ENCODE measurements at regions not wholly inside any gene's neighbourhood (a gene's known extent, or its start where the extent isn't known, plus 50 kb on each side); places are given as distances from the start of the nearest gene placed in this dataset.

DNA sequence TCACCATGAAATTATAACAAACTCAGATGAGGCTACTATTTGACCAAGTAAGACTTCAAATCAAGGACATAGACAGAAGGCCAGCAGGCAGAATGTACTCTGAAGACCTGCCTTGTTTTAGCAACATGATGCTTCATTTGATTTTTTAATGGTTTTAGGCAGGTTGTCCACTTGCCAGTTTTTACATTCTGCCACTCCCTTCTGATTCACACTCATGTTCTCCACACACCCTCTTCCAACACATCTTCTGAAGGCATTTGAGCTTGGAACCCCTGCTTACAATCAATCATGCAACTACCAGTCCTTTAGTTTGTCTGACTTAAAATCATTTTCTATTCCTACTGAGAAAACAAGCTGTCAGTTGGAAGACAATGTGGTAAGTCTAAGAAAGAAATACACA is 114.9 kb upstream of the SMIM31 start:
- Histone ChIP-seq H3K18ac (ENCODE audit: insufficient read length, low read depth, low read length) (no peak overlapping the region), H4K5ac (ENCODE audit: insufficient read length, low read depth, low read length) (no peak overlapping the region), H2BK12ac (ENCODE audit: insufficient read length, low read depth, low read length) (no peak overlapping the region), H4K20me1 (ENCODE audit: control insufficient read depth, insufficient read depth, insufficient read length) (no peaks in the 10 kb centered on the region), H2BK120ac (ENCODE audit: low read depth, low read length, poor library complexity, severe bottlenecking) (no peak overlapping the region), H3K9me3 (ENCODE audit: control insufficient read depth, low read depth, low read length) (no peaks in the 10 kb centered on the region), H4K91ac (ENCODE audit: insufficient read length, low read depth, low read length) (no peak overlapping the region), H3K56ac (ENCODE audit: insufficient read length, low read depth, low read length) (no peak overlapping the region), H3K9ac (ENCODE audit: extremely low read depth, insufficient read length, low read length) (no peak overlapping the region), H3T11ph (ENCODE audit: low read length) (no peak overlapping the region), H3K14ac (ENCODE audit: insufficient read depth, low read length) (no peak overlapping the region), H3K4me1 (ENCODE audit: insufficient read depth, low read length) (peaks cover 4% of the 10 kb centered on the region; the same call in 1 of the 2 replicates), H3K23me2 (ENCODE audit: insufficient read length, low read depth, low read length, poor library complexity, severe bottlenecking) (no peaks in the 10 kb centered on the region), H3K79me2 (ENCODE audit: insufficient read depth, low read length) (no peaks in the 10 kb centered on the region), H3K4ac (ENCODE audit: low read depth, low read length) (no peak overlapping the region), H2AK5ac (ENCODE audit: insufficient read length, low read length) (no peak overlapping the region), H3K4me2 (ENCODE audit: insufficient read depth, insufficient read length, low read length) (no peak overlapping the region), H2BK5ac (ENCODE audit: insufficient read length, low read length) (no peak overlapping the region), H3K27ac (ENCODE audit: insufficient read length, low read depth, low read length) (no peak overlapping the region), H3K23ac (ENCODE audit: insufficient read length, low read depth, low read length) (no peak overlapping the region), H2BK15ac (ENCODE audit: low read depth, low read length) (no peak overlapping the region), H3K27me3 (ENCODE audit: insufficient read depth, low read length) (no peaks in the 10 kb centered on the region), H2AFZ (ENCODE audit: low read length) (no peak overlapping the region), H4K8ac (replicated peaks; ENCODE audit: insufficient read length, low read depth, low read length) (no peak overlapping the region), H2BK20ac (ENCODE audit: low read depth, low read length, poor library complexity, severe bottlenecking) (no peak overlapping the region), H3K79me1 (ENCODE audit: insufficient read depth, low read depth, low read length, poor library complexity, severe bottlenecking) (no peaks in the 10 kb centered on the region)
- DNase-seq: no peak
- no peak overlapping the region for H3K4me3 Mint-ChIP-seq
- H3K27me3 Mint-ChIP-seq (ENCODE audit: low read depth): no peaks in the 10 kb centered on the region
- peaks cover 5% of the 10 kb centered on the region in 2 experiments for H3K4me1 Mint-ChIP-seq
- TF ChIP-seq, protein P1, sequence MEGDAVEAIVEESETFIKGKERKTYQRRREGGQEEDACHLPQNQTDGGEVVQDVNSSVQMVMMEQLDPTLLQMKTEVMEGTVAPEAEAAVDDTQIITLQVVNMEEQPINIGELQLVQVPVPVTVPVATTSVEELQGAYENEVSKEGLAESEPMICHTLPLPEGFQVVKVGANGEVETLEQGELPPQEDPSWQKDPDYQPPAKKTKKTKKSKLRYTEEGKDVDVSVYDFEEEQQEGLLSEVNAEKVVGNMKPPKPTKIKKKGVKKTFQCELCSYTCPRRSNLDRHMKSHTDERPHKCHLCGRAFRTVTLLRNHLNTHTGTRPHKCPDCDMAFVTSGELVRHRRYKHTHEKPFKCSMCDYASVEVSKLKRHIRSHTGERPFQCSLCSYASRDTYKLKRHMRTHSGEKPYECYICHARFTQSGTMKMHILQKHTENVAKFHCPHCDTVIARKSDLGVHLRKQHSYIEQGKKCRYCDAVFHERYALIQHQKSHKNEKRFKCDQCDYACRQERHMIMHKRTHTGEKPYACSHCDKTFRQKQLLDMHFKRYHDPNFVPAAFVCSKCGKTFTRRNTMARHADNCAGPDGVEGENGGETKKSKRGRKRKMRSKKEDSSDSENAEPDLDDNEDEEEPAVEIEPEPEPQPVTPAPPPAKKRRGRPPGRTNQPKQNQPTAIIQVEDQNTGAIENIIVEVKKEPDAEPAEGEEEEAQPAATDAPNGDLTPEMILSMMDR (conservative IDR thresholded peaks at IDR 0.05): no peak
- peaks cover 4 to 6% of the 10 kb centered on the region in 2 experiments; a peak in 3 of 5 replicates for H3K9me3 Mint-ChIP-seq
- 0 out of 7 replicates have a peak overlapping the region, but pooled peaks of 1 of the 3 experiments have one; percentile 2 for H3K27ac Mint-ChIP-seq
- H3K36me3 Mint-ChIP-seq (ENCODE audit: insufficient read depth in 1 of 3, low read depth in 3 of 3): no peaks in the 10 kb centered on the region; a peak in 1 of 7 replicates
